Neural progenitor cell (in vitro differentiated cells): ENCODE measurements at regions not wholly inside any gene's neighbourhood (a gene's known extent, or its start where the extent isn't known, plus 50 kb on each side); places are given as distances from the start of the nearest gene placed in this dataset.

Experiments used
- DNase-seq: peaks from one replicate; pipeline ENCODE4 v3.0.0-alpha.2; 2016; ENCODE audit warnings: low spot score
- H2AFZ ChIP-seq: fragments of 200-600 bp; sonication (generic); replicated peaks from 2 replicates; pipeline ENCODE4 v1.6.1; 2016; ENCODE audit warnings: antibody characterized with exemption
- H3F3A ChIP-seq: fragments of 200-600 bp; sonication (generic); 2 replicates; pipeline ENCODE4 v1.6.1; 2016; ENCODE audit warnings: antibody characterized with exemption, low read depth
- H3K27ac ChIP-seq: fragments of 200-600 bp; sonication (generic); 2 replicates; pipeline ENCODE4 v1.5.1; 2016; ENCODE audit warnings: mild to moderate bottlenecking
- H3K27me3 ChIP-seq: fragments of 200-600 bp; sonication (generic); 2 replicates; pipeline ENCODE4 v1.6.1; 2016; ENCODE audit warnings: mild to moderate bottlenecking, moderate library complexity
- H3K36me3 ChIP-seq: fragments of 200-600 bp; sonication (generic); 2 replicates; pipeline ENCODE4 v1.5.1; 2016
- H3K4me1 ChIP-seq: fragments of 200-600 bp; sonication (generic); 2 replicates; pipeline ENCODE4 v1.6.1; 2016; ENCODE audit warnings: mixed run types
- H3K4me2 ChIP-seq: fragments of 200-600 bp; sonication (generic); 2 replicates; pipeline ENCODE4 v1.6.1; 2016
- H3K4me3 ChIP-seq: fragments of 200-600 bp; sonication (generic); 2 replicates; pipeline ENCODE4 v1.5.1; 2016
- H3K79me2 ChIP-seq: fragments of 200-600 bp; sonication (generic); 2 replicates; pipeline ENCODE4 v1.6.1; 2016; ENCODE audit warnings: low read depth
- H3K9ac ChIP-seq: fragments of 200-600 bp; sonication (generic); 2 replicates; pipeline ENCODE4 v1.6.1; 2016
- H3K9me3 ChIP-seq: fragments of 200-600 bp; sonication (generic); 2 replicates; pipeline ENCODE4 v1.5.1; 2016; ENCODE audit warnings: low read depth
- H4K20me1 ChIP-seq: fragments of 200-600 bp; sonication (generic); 2 replicates; pipeline ENCODE4 v1.6.1; 2016; ENCODE audit warnings: low read depth
- H3K27ac Mint-ChIP-seq: 3 replicates; pipeline ENCODE4 v1.8.0; 2021; ENCODE audit warnings: mixed read lengths
- H3K27me3 Mint-ChIP-seq: 2 replicates; pipeline ENCODE4 v1.8.0; 2022; ENCODE audit warnings: low read depth, mild to moderate bottlenecking, inconsistent platforms, moderate library complexity, mixed read lengths; ENCODE audit not compliant: insufficient read depth
- H3K36me3 Mint-ChIP-seq: 3 replicates; pipeline ENCODE4 v1.8.0; 2021; ENCODE audit warnings: mixed read lengths
- H3K4me1 Mint-ChIP-seq: 3 replicates; pipeline ENCODE4 v1.8.0; 2021; ENCODE audit warnings: mixed read lengths
- H3K4me3 Mint-ChIP-seq: 3 replicates; pipeline ENCODE4 v1.8.0; 2021; ENCODE audit warnings: mild to moderate bottlenecking, moderate library complexity, mixed read lengths
- H3K9me3 Mint-ChIP-seq: 3 replicates; pipeline ENCODE4 v1.8.0; 2020; ENCODE audit warnings: mixed read lengths
- CTCF ChIP-seq: fragments of 200-600 bp; sonication (generic); IDR thresholded peaks from 2 replicates; pipeline ENCODE4 v1.5.1; 2017; ENCODE audit warnings: antibody characterized with exemption, mild to moderate bottlenecking
- EZH2 ChIP-seq: fragments of 200-600 bp; sonication (generic); IDR thresholded peaks from 2 replicates; pipeline ENCODE4 v1.6.1; 2017; ENCODE audit warnings: antibody characterized with exemption, mild to moderate bottlenecking, moderate library complexity
- EZH2phosphoT487 ChIP-seq: fragments of 200-600 bp; sonication (generic); IDR thresholded peaks from 2 replicates; pipeline ENCODE4 v1.6.1; 2017; ENCODE audit warnings: antibody characterized with exemption

GRCh38 chr15:23897091-23897490 is 210.0 kb upstream of the NDN start:
- no peak for DNase-seq
- no peak overlapping the region for H2AFZ ChIP-seq
- Mint-ChIP-seq H3K27me3 (peaks cover 4% of the 10 kb centered on the region), H3K36me3 (no peaks in the 10 kb centered on the region), H3K9me3 (peaks cover 22% of the 10 kb centered on the region), H3K4me3 (no peak overlapping the region), H3K4me1 (no peaks in the 10 kb centered on the region), H3K27ac (no peak overlapping the region)
- no peak overlapping the region for H3K9ac ChIP-seq
- H3K9me3 ChIP-seq = peaks cover 10% of the 10 kb centered on the region
- no peak overlapping the region for H3K27ac ChIP-seq
- H3K4me1 ChIP-seq = no peaks in the 10 kb centered on the region
- no peaks in the 10 kb centered on the region for H3K27me3 ChIP-seq
- no peak overlapping the region for H3K4me2 ChIP-seq
- H3K79me2 ChIP-seq = no peaks in the 10 kb centered on the region
- H3K4me3 ChIP-seq = no peak overlapping the region
- no peaks in the 10 kb centered on the region for H4K20me1 ChIP-seq
- no peaks in the 10 kb centered on the region for H3K36me3 ChIP-seq
- no peak for TF ChIP-seq CTCF
- TF ChIP-seq EZH2phosphoT487 = no peak
- no peak for TF ChIP-seq EZH2
- H3F3A ChIP-seq = no peaks in the 10 kb centered on the region

DNA sequence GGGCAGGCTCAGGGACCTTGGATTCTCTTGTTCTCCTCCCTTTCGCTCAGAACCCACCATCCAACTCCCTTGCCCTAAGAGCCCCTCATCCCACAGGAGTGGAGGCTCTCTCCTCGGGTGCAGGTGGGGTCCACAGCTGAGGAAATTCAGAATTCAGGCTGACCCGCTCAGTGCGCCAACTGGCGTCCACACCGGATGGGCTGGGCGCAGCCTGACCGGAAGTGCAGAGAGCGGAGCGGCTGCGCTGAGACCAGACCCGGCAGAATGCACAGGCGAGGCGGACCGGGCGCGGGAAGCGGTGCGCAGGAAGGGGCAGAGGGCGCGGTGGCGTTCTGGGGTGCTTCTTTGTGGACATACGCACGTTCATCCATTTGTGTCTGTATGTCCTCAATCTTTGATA is 210.4 kb upstream of the NDN start:
- Histone ChIP-seq H3K27me3 (no peaks in the 10 kb centered on the region), H3K79me2 (no peaks in the 10 kb centered on the region), H2AFZ (no peak overlapping the region), H3K9ac (no peak overlapping the region), H3F3A (no peaks in the 10 kb centered on the region), H3K4me3 (no peak overlapping the region), H3K9me3 (peaks cover 9% of the 10 kb centered on the region), H3K4me2 (no peak overlapping the region), H3K4me1 (no peaks in the 10 kb centered on the region), H4K20me1 (no peaks in the 10 kb centered on the region), H3K36me3 (no peaks in the 10 kb centered on the region), H3K27ac (no peak overlapping the region)
- Mint-ChIP-seq H3K4me1 (no peaks in the 10 kb centered on the region), H3K27ac (no peak overlapping the region), H3K9me3 (peaks cover 22% of the 10 kb centered on the region), H3K27me3 (peaks cover 4% of the 10 kb centered on the region), H3K36me3 (no peaks in the 10 kb centered on the region), H3K4me3 (no peak overlapping the region)
- DNase-seq = no peak
- TF ChIP-seq EZH2phosphoT487 (no peak), EZH2 (no peak)

- no peaks in the 10 kb centered on the region for H3K36me3 ChIP-seq
- no peak overlapping the region for H3K27ac Mint-ChIP-seq
- peak; percentile 35 for DNase-seq
- H3K4me3 ChIP-seq = no peak overlapping the region
- H3K4me3 Mint-ChIP-seq = no peak overlapping the region
- peaks cover 2% of the 10 kb centered on the region for H3K27me3 Mint-ChIP-seq
- peaks cover 6% of the 10 kb centered on the region for H3K4me1 ChIP-seq
- peaks cover 13% of the 10 kb centered on the region for H3K4me1 Mint-ChIP-seq
- H3K9ac ChIP-seq = no peak overlapping the region
- no peaks in the 10 kb centered on the region for H3F3A ChIP-seq
- no peak overlapping the region for H2AFZ ChIP-seq
- H3K27ac ChIP-seq = no peak overlapping the region
- H3K27me3 ChIP-seq = no peaks in the 10 kb centered on the region
- H4K20me1 ChIP-seq = no peaks in the 10 kb centered on the region
- no peaks in the 10 kb centered on the region for H3K9me3 ChIP-seq
- no peaks in the 10 kb centered on the region for H3K79me2 ChIP-seq
- peaks cover 2% of the 10 kb centered on the region for H3K9me3 Mint-ChIP-seq
- peak; percentile 12 for TF ChIP-seq CTCF
- TF ChIP-seq EZH2phosphoT487 = no peak
- TF ChIP-seq EZH2 = no peak
- no peak overlapping the region for H3K4me2 ChIP-seq
- peaks cover 2% of the 10 kb centered on the region for H3K36me3 Mint-ChIP-seq
These were observed 222.9 kb upstream of the NDN start for GRCh38 chr15:23910030-23910429.

- peak overlapping the region; percentile 66 for H3K4me2 ChIP-seq
- no peak overlapping the region for H3K27ac ChIP-seq
- no peaks in the 10 kb centered on the region for H3K27me3 ChIP-seq
- Mint-ChIP-seq H3K4me1 (peaks cover 13% of the 10 kb centered on the region), H3K9me3 (peaks cover 2% of the 10 kb centered on the region), H3K27me3 (peaks cover 2% of the 10 kb centered on the region), H3K36me3 (peaks cover 2% of the 10 kb centered on the region), H3K27ac (no peak overlapping the region), H3K4me3 (peak overlapping the region; percentile 68)
- no peaks in the 10 kb centered on the region for H3K36me3 ChIP-seq
- H3F3A ChIP-seq = no peaks in the 10 kb centered on the region
- H3K4me3 ChIP-seq = peak overlapping the region; percentile 23
- TF ChIP-seq EZH2phosphoT487 (no peak), CTCF (no peak), EZH2 (no peak)
- H3K9me3 ChIP-seq = no peaks in the 10 kb centered on the region
- H3K4me1 ChIP-seq = peaks cover 6% of the 10 kb centered on the region
- no peaks in the 10 kb centered on the region for H3K79me2 ChIP-seq
- peak overlapping the region; percentile 28 for H2AFZ ChIP-seq
- H3K9ac ChIP-seq = no peak overlapping the region
- DNase-seq = peak; percentile 81
- no peaks in the 10 kb centered on the region for H4K20me1 ChIP-seq
These were observed 225.1 kb upstream of the NDN start for GRCh38 chr15:23912191-23912590.
